ENCODE measurements at regions not wholly inside any gene's neighbourhood (a gene's known extent, or its start where the extent isn't known, plus 50 kb on each side); places are given as distances from the start of the nearest gene placed in this dataset.

GRCh38 chr1:50347933-50348332 is 75.3 kb downstream of the DMRTA2 start:
- H3K36me3 ChIP-seq (ENCODE audit: control insufficient read depth, insufficient read depth, low read length), result no peaks in the 10 kb centered on the region
- no peaks in the 10 kb centered on the region for H3K9me3 ChIP-seq (replicated peaks; ENCODE audit: control insufficient read depth, insufficient read depth, low read depth, low read length)
- 0 out of 2 replicates have a peak, but pooled peaks cover 4% of the 10 kb centered on the region for H4K20me1 ChIP-seq (replicated peaks; ENCODE audit: control insufficient read depth, insufficient read depth, low read length)
- CTCF ChIA-PET (ENCODE audit: low intra/inter-chr PET ratio), result interaction anchor here (0.9 kb wide), 1 partner anchor 79 kb away, joined by 3 read pairs; no protein-coding TSS in a partner anchor
- no TSS peak for BruUV-seq (replicated peaks)
- no peaks in the 10 kb centered on the region for H3K4me1 ChIP-seq (replicated peaks in 1 of 2; ENCODE audit: control insufficient read depth in 2 of 2, insufficient read depth in 2 of 2, low read length in 2 of 2)
- no peak for ATAC-seq
- intact Hi-C loops (cut with micrococcal nuclease) (loop anchor here (1.0 to 2.0 kb wide), 2 partner anchors 1671 to 1775 kb away; no protein-coding TSS in a partner anchor), in situ Hi-C loops (cut with MboI) (loop anchor here (10.0 kb wide), 2 partner anchors 1673 to 1793 kb away; no protein-coding TSS in a partner anchor)
- H3K27ac ChIP-seq (ENCODE audit: extremely low read depth, low read depth, low read length), result no peak overlapping the region
- no peak overlapping the region for H3K9ac ChIP-seq (ENCODE audit: insufficient read depth in 1 of 2, low read depth in 2 of 2, low read length in 2 of 2)
- POLR2A ChIA-PET, result no interaction called here
- WGBS (ENCODE audit: insufficient coverage, low coverage, missing lambda C conversion rate), result 0% methylated on average over 6 of the region's 6 CpGs
- DNase-seq (ENCODE audit: extremely low read depth in 1 of 4, low spot score in 3 of 4), result no peak
- no peaks in the 10 kb centered on the region for H3K79me2 ChIP-seq (ENCODE audit: control insufficient read depth, insufficient read depth, low read length)
- H3K4me2 ChIP-seq (ENCODE audit: insufficient read depth, low read length), result no peak overlapping the region
- no peak for FAIRE-seq
- TF ChIP-seq ZNF639 (CRISPR knock-in tag; conservative IDR thresholded peaks at IDR 0.05 in 1 of 2, IDR thresholded peaks at IDR 0.05 in 1 of 2) (no peak), ZNF263 (CRISPR knock-in tag; IDR thresholded peaks at IDR 0.05; ENCODE audit: borderline replicate concordance) (no peak), RBM14 (IDR thresholded peaks at IDR 0.05; ENCODE audit: borderline replicate concordance, insufficient read depth, low read depth, low read length) (no peak), MTF1 (CRISPR knock-in tag; IDR thresholded peaks at IDR 0.05; ENCODE audit: borderline replicate concordance) (no peak), ZNF431 (CRISPR knock-in tag; IDR thresholded peaks at IDR 0.05) (no peak), ZNF707 (CRISPR knock-in tag; conservative IDR thresholded peaks at IDR 0.05) (no peak)
- H3K9me1 ChIP-seq (ENCODE audit: control insufficient read depth, insufficient read depth, low read length), result no peaks in the 10 kb centered on the region
- H2AFZ ChIP-seq (ENCODE audit: low read depth, low read length), result no peak overlapping the region
- H3K27me3 ChIP-seq (ENCODE audit: control insufficient read depth in 2 of 2, insufficient read depth in 2 of 2, low read length in 2 of 2), result 0 out of 5 replicates have a peak, but pooled peaks cover 0 to 5% of the 10 kb centered on the region in 2 experiments
- H3K4me3 ChIP-seq, result no peak overlapping the region
